SU-DHL-6 (cell line): ENCODE measurements at regions not wholly inside any gene's neighbourhood (a gene's known extent, or its start where the extent isn't known, plus 50 kb on each side); places are given as distances from the start of the nearest gene placed in this dataset.

Experiments used
- CTCF ChIP-seq: fragments of 200-600 bp; sonication (generic); IDR thresholded peaks from one replicate; pipeline ENCODE4 v1.5.1; 2017; ENCODE audit warnings: antibody characterized with exemption, mild to moderate bottlenecking, low read length, moderate library complexity; ENCODE audit not compliant: insufficient read depth, poor library complexity, severe bottlenecking
- EZH2phosphoT487 ChIP-seq: fragments of 200-600 bp; sonication (generic), shearing (Covaris generic); conservative IDR thresholded peaks from 2 replicates; pipeline ENCODE4 v1.6.1; 2018; ENCODE audit warnings: mild to moderate bottlenecking, antibody characterized with exemption, low read length, moderate library complexity, mixed read lengths

- TF ChIP-seq CTCF (no peak), EZH2phosphoT487 (no peak)
Measured at GRCh38 chr3:167100200-167100599, 279.9 kb downstream of the ZBBX start.
